ENCODE measurements at regions not wholly inside any gene's neighbourhood (a gene's known extent, or its start where the extent isn't known, plus 50 kb on each side); places are given as distances from the start of the nearest gene placed in this dataset.

DNA sequence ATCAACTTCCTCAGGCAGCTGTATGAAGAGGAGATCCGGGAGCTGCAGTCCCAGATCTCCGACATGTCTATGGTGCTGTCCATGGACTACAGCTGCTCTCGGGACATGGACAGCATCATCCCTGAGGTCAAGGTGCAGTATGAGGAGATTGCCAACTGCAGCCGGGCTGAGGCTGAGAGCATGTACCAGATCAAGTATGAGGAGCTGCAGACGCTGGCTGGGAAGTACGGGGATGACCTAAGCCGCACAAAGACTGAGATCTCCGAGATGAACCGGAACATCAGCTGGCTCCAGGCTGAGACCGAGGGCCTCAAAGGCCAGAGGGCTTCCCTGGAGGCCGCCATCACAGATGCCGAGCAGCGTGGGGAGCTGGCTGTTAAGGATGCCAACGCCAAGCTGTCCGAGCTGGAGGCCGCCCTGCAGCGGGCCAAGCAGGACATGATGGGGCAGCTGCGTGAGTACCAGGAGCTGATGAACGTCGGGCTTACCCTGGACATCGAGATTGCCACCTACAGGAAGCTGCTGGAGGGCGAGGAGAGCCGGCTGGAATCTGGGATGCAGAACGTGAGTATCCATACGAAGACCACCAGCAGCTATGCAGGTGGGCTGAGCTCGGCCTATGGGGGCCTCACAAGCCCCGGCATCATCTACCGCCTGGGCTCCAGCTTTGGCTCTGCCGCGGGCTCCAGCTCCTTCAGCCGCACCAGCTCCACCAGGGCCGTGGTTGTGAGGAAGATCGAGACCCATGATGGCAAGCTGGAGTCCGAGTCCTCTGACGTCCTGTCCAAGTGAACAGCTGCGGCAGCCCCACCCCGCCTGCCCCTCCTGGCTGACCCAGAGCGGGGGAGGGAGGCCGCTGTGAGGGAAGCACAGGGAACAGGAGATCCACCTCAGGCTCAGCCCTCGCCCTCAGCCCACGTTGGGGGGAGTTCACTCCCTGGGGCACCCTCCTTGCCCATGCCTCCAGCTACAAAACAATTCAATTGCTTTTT, 84.0 kb downstream of the SEC61B start:
- Mint-ChIP-seq H3K36me3 (ENCODE audit: insufficient read depth) (no peaks in the 10 kb centered on the region), H3K27me3 (peaks cover 58 to 86% of the 10 kb centered on the region in 2 donors), H3K4me1 (ENCODE audit: low read depth in 2 of 2) (no peaks in the 10 kb centered on the region), H3K9me3 (no peaks in the 10 kb centered on the region), H3K4me3 (no peak overlapping the region), H3K27ac (no peak overlapping the region)
- no peak for ATAC-seq (replicated peaks)
- DNase-seq: no peak

DNA sequence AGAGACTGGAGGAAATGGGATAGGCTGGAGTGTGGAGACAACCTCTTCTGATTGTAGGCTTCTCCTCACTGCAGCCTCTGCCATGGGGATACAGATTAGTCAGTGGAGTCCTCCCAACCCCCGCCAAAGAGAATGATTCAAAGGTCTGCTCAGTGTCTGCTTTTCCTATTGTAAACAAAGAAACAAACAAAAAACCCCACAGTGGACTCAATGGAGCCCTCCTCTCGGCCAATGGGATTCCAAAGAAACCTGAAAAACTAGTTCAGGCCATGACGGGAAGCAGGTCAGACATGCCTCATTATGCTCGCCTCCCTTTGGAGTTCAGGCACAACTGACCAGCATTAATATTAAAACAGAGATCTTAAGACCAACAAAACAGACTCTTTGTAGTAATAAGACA, 85.8 kb downstream of the SEC61B start:
- Mint-ChIP-seq H3K4me1 (ENCODE audit: low read depth in 2 of 2) (no peaks in the 10 kb centered on the region), H3K36me3 (ENCODE audit: insufficient read depth) (no peaks in the 10 kb centered on the region), H3K4me3 (no peak overlapping the region), H3K27me3 (peaks cover 46 to 70% of the 10 kb centered on the region in 2 donors), H3K27ac (no peak overlapping the region), H3K9me3 (no peaks in the 10 kb centered on the region)
- no peak for DNase-seq
- ATAC-seq (replicated peaks): no peak

DNA sequence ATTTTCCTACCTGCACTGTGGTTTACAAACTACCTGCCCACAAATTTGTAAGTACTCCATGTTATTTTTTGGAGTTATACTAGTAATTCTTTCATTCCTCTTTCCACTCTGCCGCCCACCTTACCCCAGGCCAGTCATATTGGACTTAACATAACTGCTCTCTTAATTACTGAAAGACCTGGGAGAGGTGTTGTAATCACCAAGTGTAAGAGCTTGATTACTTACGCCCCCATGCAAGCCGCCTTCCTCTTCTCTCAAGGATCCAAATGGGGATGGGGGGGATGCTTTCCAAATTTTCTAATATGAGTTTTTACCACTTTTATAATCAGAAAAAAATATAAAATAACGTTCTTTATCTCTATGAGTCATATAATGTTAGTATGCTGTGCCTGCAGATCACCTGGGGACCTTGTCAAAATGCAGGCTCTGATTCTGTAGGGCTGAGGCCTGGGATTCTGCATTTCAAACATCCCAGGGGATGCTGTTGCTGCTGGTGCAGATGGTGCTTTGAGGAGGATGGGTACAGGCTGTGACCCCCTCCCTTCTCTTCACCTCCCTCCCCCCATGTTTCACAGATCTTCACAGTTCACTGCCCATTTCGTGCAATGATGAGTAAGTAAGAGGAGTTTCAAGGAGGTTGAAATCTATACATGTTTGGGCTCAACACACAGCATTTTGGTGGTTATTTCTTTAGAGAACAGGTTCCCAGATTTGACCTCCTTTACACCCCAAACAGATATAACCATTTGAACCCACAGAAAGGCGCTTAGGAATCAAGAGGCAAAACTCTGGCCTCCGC, 87.3 kb downstream of the SEC61B start:
- Mint-ChIP-seq H3K27ac (no peak overlapping the region), H3K9me3 (no peaks in the 10 kb centered on the region), H3K27me3 (peaks cover 39 to 58% of the 10 kb centered on the region in 2 donors)

DNA sequence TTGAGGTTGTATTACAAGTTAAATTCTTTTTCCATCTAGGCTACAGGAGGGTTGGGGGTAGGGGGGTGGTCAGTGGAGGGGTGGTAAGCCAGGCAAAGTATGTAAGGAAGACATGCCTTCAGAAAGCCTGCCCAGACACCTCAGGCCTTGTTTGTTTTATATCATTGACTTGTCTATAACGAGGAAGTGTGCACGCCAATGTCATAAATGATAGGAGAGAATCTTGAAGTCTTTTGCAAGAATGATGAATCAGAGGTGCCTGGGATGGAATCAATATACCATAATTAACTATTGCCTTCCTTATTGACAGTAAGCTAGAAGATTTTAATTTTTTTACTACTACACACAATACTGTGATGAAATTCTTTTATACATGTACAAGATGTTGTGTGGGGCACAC, 90.7 kb downstream of the SEC61B start:
- H3K4me1 Mint-ChIP-seq (ENCODE audit: low read depth in 2 of 2): no peaks in the 10 kb centered on the region
- no peak overlapping the region for H3K27ac Mint-ChIP-seq
- H3K4me3 Mint-ChIP-seq: no peak overlapping the region
- H3K36me3 Mint-ChIP-seq (ENCODE audit: insufficient read depth): no peaks in the 10 kb centered on the region
- peaks cover 49 to 54% of the 10 kb centered on the region in 2 donors for H3K27me3 Mint-ChIP-seq
- H3K9me3 Mint-ChIP-seq: no peaks in the 10 kb centered on the region
- ATAC-seq (replicated peaks) (no peak), DNase-seq (no peak)

More for the DNA sequence above, 87.3 kb downstream of the SEC61B start:
- ATAC-seq (replicated peaks): no peak
- Mint-ChIP-seq H3K4me3 (no peak overlapping the region), H3K36me3 (ENCODE audit: insufficient read depth) (no peaks in the 10 kb centered on the region), H3K4me1 (ENCODE audit: low read depth in 2 of 2) (no peaks in the 10 kb centered on the region)
- no peak for DNase-seq

DNA sequence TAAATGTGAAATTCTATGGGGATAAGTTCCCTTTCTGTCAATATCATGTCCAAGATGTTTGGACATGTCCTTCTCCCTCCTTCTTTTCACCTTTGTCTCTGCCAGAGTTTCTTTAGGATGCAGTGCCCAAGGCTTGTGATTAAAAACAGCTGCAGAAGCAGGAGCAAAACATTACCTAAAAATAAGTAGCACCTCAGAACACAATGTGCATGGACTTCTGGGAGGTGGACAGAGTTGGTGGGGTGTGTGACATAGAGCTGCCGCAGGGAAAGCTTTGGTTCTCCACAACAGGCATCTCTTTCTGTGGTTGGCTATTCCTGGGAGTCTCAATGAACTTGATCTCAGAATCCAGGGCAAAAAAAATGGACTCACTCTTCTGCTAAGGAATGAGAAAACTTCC, 97.0 kb downstream of the SEC61B start:
- Mint-ChIP-seq H3K27ac (no peak overlapping the region), H3K36me3 (ENCODE audit: insufficient read depth) (no peaks in the 10 kb centered on the region), H3K9me3 (no peaks in the 10 kb centered on the region), H3K27me3 (peaks cover 46 to 68% of the 10 kb centered on the region in 2 donors), H3K4me1 (ENCODE audit: low read depth in 2 of 2) (no peaks in the 10 kb centered on the region), H3K4me3 (no peak overlapping the region)
- DNase-seq (no peak), ATAC-seq (replicated peaks) (no peak)

DNA sequence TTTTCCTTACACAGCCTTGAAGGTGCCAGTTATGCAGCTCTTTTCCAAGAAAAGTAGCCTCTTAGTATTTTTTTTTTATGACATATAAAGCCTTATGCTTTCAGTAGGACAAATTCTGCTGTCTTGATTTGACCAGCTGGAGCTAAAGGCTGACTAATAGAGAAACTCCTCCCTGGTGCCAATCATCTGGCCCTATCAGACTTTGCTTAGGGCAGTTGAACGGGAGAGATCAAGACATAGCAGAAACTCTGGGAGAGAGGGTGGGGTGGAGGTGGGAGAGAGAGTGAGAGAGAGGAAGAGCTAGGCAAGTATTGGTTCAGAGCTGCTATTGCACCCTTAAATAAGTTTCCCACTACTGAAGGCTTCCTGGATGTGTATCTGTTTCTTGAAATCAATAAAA, 100.2 kb downstream of the SEC61B start:
- Mint-ChIP-seq H3K27me3 (peaks cover 50 to 69% of the 10 kb centered on the region in 2 donors), H3K36me3 (ENCODE audit: insufficient read depth) (no peaks in the 10 kb centered on the region), H3K4me1 (ENCODE audit: low read depth in 2 of 2) (no peaks in the 10 kb centered on the region), H3K4me3 (no peak overlapping the region), H3K9me3 (no peaks in the 10 kb centered on the region), H3K27ac (no peak overlapping the region)
- DNase-seq (no peak), ATAC-seq (replicated peaks) (no peak)

DNA sequence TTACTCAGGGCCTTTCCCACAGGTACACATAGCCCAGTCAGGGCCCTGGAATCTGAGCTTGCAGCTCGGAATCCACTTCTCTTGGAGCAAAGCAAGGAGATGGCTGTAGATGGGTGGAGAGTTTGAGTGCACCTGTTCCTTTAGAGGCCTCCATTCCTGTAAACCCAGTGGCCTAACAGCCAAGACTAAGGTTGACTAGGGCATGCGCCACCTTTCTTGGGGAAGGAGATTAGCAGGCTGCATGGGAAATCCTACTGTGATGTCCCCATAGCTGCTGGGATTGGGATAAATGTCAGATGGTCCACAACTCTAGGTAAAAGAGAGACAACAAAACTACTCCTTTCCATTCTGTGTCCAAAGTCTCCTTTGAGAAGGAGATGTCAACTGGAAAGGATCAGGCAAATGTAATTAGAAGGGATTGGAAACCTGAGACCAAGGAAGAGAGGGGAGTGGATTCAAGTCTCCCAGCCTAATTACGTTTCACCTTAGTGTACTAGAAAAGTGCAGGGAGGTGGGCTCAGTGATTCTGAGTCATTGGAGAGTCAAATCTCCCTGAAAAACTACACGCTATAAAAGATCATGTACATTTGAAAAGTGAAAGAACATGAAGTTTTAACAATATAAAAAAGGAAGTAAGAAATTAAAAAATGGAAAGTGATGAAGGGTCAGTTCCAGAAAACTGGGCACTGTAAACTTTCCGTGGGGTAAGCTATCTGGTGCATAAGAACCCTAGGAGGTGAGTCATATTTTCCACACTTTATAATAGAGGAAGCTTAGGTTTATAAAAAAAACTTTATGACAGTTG, 104.2 kb downstream of the SEC61B start:
- Mint-ChIP-seq H3K9me3 (no peaks in the 10 kb centered on the region), H3K4me1 (ENCODE audit: low read depth in 2 of 2) (no peaks in the 10 kb centered on the region), H3K4me3 (no peak overlapping the region), H3K27me3 (peaks cover 40 to 53% of the 10 kb centered on the region in 2 donors), H3K27ac (no peak overlapping the region), H3K36me3 (ENCODE audit: insufficient read depth) (no peaks in the 10 kb centered on the region)
- ATAC-seq (replicated peaks) (no peak), DNase-seq (no peak)

DNA sequence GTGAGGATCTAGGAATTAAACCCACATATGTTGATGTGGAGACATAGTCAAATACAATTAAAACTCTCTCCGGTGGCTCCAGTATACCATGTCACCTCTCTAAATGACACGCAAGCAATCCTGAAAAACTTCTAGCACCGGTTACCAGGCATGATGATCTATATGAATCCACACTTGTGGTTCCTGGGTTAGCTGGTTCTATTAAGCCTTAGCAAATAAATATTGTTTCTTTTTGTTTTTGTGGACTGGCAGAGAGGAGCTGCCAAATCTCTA, 104.8 kb downstream of the SEC61B start:
- peaks cover 40 to 52% of the 10 kb centered on the region in 2 donors for H3K27me3 Mint-ChIP-seq
- no peak overlapping the region for H3K27ac Mint-ChIP-seq
- H3K36me3 Mint-ChIP-seq (ENCODE audit: insufficient read depth): no peaks in the 10 kb centered on the region
- no peaks in the 10 kb centered on the region for H3K4me1 Mint-ChIP-seq (ENCODE audit: low read depth in 2 of 2)
- H3K4me3 Mint-ChIP-seq: no peak overlapping the region
- ATAC-seq (replicated peaks) (no peak), DNase-seq (no peak)
- H3K9me3 Mint-ChIP-seq: no peaks in the 10 kb centered on the region

DNA sequence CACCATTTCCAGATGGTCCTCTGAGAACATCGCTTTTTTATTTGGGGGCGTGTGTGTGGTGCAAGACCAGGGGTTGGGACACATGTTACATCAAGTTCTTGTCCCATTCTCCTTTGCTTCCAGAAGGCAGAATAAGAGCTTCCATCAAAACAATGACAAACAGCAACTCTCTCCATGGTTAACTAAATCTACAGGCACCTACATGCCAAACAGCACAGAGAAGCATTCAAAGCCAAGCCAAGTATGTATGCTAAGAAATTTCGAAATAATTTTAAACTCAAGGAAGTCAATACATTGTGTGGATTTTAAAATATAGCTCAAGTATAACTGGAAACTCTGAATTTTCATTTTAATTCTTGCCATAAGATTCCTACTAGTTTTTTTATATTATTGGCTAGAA, 105.6 kb downstream of the SEC61B start:
- H3K27ac Mint-ChIP-seq: no peak overlapping the region
- no peaks in the 10 kb centered on the region for H3K36me3 Mint-ChIP-seq (ENCODE audit: insufficient read depth)
- no peak for DNase-seq
- H3K4me3 Mint-ChIP-seq: no peak overlapping the region
- ATAC-seq (replicated peaks): no peak
- H3K9me3 Mint-ChIP-seq: no peaks in the 10 kb centered on the region
- peaks cover 43 to 50% of the 10 kb centered on the region in 2 donors for H3K27me3 Mint-ChIP-seq
- H3K4me1 Mint-ChIP-seq (ENCODE audit: low read depth in 2 of 2): no peaks in the 10 kb centered on the region

DNA sequence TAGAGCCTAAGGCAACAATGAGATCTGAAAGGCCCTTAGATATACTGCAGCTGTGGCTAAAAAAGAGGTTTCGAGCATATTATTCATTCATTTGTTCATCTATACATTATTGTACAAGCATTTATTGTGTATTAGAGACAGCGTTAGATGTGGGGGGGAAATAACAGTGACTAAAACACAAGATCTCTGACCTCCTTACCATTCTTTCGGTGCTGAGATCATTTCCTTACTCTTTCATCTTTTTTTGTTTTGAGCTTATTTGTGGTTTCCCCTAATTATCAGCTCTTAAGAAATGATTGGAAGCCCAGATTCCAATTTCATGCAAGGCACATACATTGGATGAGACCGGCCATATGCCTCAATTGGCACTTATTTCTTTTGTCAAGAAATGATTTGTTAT, 113.2 kb downstream of the SEC61B start:
- no peak overlapping the region for H3K27ac Mint-ChIP-seq
- no peaks in the 10 kb centered on the region for H3K9me3 Mint-ChIP-seq
- H3K4me3 Mint-ChIP-seq: no peak overlapping the region
- no peaks in the 10 kb centered on the region for H3K4me1 Mint-ChIP-seq (ENCODE audit: low read depth in 2 of 2)
- DNase-seq (no peak), ATAC-seq (replicated peaks) (no peak)
- no peaks in the 10 kb centered on the region for H3K36me3 Mint-ChIP-seq (ENCODE audit: insufficient read depth)
- peaks cover 26 to 33% of the 10 kb centered on the region in 2 donors for H3K27me3 Mint-ChIP-seq

DNA sequence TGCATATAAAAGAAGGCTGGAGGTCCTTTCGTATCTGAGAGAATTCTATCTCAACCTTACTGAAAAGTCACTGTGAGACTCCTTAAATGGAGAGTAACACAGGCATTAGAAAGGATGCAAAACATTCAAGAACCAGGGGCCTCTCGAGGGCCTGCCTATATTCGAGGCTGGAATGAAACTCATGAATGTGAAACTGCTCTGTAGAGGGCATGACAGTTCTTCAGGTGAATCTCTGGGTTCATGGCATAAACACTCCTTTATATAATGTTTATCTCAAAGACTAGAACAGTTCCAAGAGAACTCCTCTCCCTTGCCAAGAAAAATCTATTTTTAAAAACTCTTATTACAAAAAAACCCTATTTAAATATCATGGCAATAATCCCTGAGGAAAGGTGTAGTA, 113.9 kb downstream of the SEC61B start:
- Mint-ChIP-seq H3K4me1 (ENCODE audit: low read depth in 2 of 2) (no peaks in the 10 kb centered on the region), H3K27me3 (peaks cover 32 to 37% of the 10 kb centered on the region in 2 donors), H3K36me3 (ENCODE audit: insufficient read depth) (no peaks in the 10 kb centered on the region), H3K9me3 (no peaks in the 10 kb centered on the region), H3K4me3 (no peak overlapping the region), H3K27ac (no peak overlapping the region)
- DNase-seq: no peak
- no peak for ATAC-seq (replicated peaks)

DNA sequence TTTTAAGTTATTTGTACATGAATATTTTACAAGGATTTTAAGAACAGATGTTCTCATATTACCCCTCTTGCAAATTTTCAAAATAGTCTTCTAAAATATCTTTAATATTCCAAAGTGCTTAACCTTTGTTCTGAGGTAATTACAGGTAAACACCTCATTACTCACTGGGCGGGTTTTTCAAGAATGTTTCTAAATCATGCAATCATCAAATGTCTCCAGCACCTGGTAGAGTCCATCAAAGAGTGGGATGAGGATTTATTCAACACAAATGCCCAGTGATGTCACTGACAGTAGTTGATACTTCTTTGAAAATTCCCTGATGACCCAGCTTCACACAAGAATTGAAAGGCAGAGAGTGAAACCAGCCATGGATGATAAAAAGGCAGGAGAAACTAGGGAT, 114.4 kb downstream of the SEC61B start:
- Mint-ChIP-seq H3K27me3 (peaks cover 28 to 36% of the 10 kb centered on the region in 2 donors), H3K4me1 (ENCODE audit: low read depth in 2 of 2) (no peaks in the 10 kb centered on the region), H3K4me3 (no peak overlapping the region), H3K27ac (no peak overlapping the region), H3K9me3 (no peaks in the 10 kb centered on the region), H3K36me3 (ENCODE audit: insufficient read depth) (no peaks in the 10 kb centered on the region)
- ATAC-seq (replicated peaks) (no peak), DNase-seq (no peak)

DNA sequence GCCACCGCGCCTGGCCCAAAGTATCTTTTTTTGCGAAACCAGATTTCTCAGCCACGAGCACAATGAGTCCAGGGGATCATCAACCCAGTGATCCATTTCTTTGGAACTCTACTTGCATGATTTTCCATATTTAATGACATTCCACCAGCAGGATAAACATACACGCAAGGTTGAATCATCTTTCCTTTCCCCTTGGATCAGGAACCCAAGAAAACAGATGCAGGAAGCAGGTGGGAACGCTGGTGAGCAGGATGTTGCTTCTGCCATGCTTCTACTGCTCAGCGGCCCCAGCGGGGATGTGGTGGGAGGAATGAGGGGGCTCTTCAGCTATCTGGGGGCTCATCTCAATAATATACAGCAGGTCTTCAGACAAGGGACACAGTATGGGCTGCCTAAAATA, 118.2 kb downstream of the SEC61B start:
- H3K27ac Mint-ChIP-seq: no peak overlapping the region
- DNase-seq: no peak
- H3K4me3 Mint-ChIP-seq: no peak overlapping the region
- no peaks in the 10 kb centered on the region for H3K9me3 Mint-ChIP-seq
- ATAC-seq (replicated peaks): no peak
- peaks cover 8 to 26% of the 10 kb centered on the region in 2 donors for H3K27me3 Mint-ChIP-seq
- no peaks in the 10 kb centered on the region for H3K4me1 Mint-ChIP-seq (ENCODE audit: low read depth in 2 of 2)
- H3K36me3 Mint-ChIP-seq (ENCODE audit: insufficient read depth): no peaks in the 10 kb centered on the region

All from effector memory CD8-positive, alpha-beta T cell (primary cell).